Suprapubic skin (tissue), 4 donors: ENCODE measurements at regions not wholly inside any gene's neighbourhood (a gene's known extent, or its start where the extent isn't known, plus 50 kb on each side); places are given as distances from the start of the nearest gene placed in this dataset.

ENCODE experiments used
- DNase-seq, 2 donors: peaks; one replicate each; pipeline ENCODE4 v3.0.0-alpha.2; 2019; ENCODE audit warnings: low spot score in 2 of 2
- H3K27ac ChIP-seq: fragments of 200-600 bp; sonication (generic); one replicate; pipeline ENCODE4 v1.5.1; 2019
- H3K27me3 ChIP-seq: fragments of 200-600 bp; sonication (generic); one replicate; pipeline ENCODE4 v1.5.1; 2019
- H3K36me3 ChIP-seq: fragments of 200-600 bp; sonication (generic); one replicate; pipeline ENCODE4 v1.5.1; 2019
- H3K4me1 ChIP-seq: fragments of 200-600 bp; sonication (generic); one replicate; pipeline ENCODE4 v1.5.1; 2019
- H3K4me3 ChIP-seq: fragments of 200-600 bp; sonication (generic); one replicate; pipeline ENCODE4 v1.5.1; 2019; ENCODE audit warnings: mild to moderate bottlenecking
- H3K9me3 ChIP-seq: fragments of 200-600 bp; sonication (generic); one replicate; pipeline ENCODE4 v1.5.1; 2019
- CTCF ChIP-seq, 2 donors: fragments of 200-600 bp in 1 of 2; fragments of 450-650 bp in 1 of 2; sonication (generic) in 1 of 2; IDR thresholded peaks; one replicate each; pipeline ENCODE4 v1.5.1; 2016 to 2019; ENCODE audit warnings: antibody characterized with exemption in 2 of 2, mild to moderate bottlenecking in 1 of 2, moderate library complexity in 1 of 2
- EP300 ChIP-seq: sonication (generic); formaldehyde crosslinking; IDR thresholded peaks from one replicate; pipeline ENCODE4 v1.6.1; 2017; ENCODE audit warnings: antibody characterized with exemption
- POLR2A ChIP-seq, 2 donors: fragments of 450-650 bp; IDR thresholded peaks; one replicate each; pipeline ENCODE4 v1.6.1; 2017; ENCODE audit warnings: antibody characterized with exemption in 2 of 2, mild to moderate bottlenecking in 2 of 2, moderate library complexity in 2 of 2
- POLR2AphosphoS5 ChIP-seq, 3 donors: sonication (generic); formaldehyde crosslinking; IDR thresholded peaks; one replicate each; pipeline ENCODE4 v1.6.1; 2017; ENCODE audit warnings: antibody characterized with exemption in 3 of 3
- WGBS: methylation state at CpG from one replicate; pipeline ENCODE4 v1.1.5; 2018; 5-methylcytosine and 5-hydroxymethylcytosine counted together

- Histone ChIP-seq H3K9me3 (no peaks in the 10 kb centered on the region), H3K4me1 (no peaks in the 10 kb centered on the region), H3K27me3 (no peaks in the 10 kb centered on the region), H3K36me3 (no peaks in the 10 kb centered on the region), H3K4me3 (no peak overlapping the region), H3K27ac (no peak overlapping the region)
- 89% methylated on average over 3 of the region's 3 CpGs for WGBS
- TF ChIP-seq POLR2AphosphoS5 (IDR thresholded peaks at IDR 0.05), result no peak
- no peak for TF ChIP-seq POLR2A (IDR thresholded peaks at IDR 0.05)
- TF ChIP-seq CTCF (IDR thresholded peaks at IDR 0.05), result no peak
- no peak for TF ChIP-seq EP300
- no peak for DNase-seq
These were observed 387.1 kb downstream of the SMOC2 start for GRCh38 chr6:168828035-168828434.

GRCh38 chr6:168827586-168827871 lies 386.5 kb downstream of the SMOC2 start:
- Histone ChIP-seq H3K36me3 (no peaks in the 10 kb centered on the region), H3K9me3 (no peaks in the 10 kb centered on the region), H3K27me3 (no peaks in the 10 kb centered on the region), H3K27ac (no peak overlapping the region), H3K4me1 (no peaks in the 10 kb centered on the region), H3K4me3 (no peak overlapping the region)
- 40% methylated on average over 4 of the region's 4 CpGs for WGBS
- TF ChIP-seq POLR2AphosphoS5 (IDR thresholded peaks at IDR 0.05) (no peak), EP300 (no peak), POLR2A (IDR thresholded peaks at IDR 0.05) (no peak), CTCF (IDR thresholded peaks at IDR 0.05) (no peak)
- DNase-seq, result no peak

DNA sequence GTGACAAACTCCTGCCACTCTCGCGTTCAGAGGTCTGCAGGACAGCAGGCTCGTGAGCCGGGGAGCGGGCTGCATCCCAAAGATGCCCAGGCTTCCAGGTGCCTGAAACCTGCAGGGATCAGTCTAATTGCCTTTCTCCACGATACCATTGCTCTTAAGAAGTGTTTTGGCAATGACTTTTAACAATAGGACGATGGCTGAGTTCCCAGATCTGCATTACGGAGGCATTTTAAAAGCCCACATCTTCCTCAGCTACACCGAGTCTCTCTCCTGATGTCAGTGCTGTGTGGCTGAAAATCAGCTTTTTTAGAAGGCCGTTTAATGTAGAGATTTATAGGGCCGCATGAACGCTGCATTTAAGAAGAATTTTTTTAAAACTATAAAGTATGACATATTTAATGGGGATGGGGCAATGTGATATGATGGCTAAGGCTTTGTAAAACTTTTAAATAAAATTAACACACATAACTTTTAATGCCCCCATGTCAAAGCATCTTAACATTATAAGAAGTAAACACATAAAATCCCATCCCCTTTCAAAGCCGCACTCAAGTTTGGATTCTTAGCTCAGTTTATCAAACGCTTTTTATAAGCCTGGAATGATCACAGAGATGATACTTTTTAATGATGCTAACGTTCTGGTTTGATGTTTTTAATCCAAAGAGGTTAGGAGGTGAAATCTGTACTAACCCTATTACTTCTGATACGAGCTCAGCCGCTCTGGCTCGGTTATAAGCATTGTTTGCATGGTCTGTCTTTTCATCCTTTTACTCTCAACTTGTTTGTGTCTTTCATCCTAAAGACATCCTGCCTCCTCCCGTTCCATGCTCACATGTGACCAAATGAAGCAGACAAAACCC lies 386.0 kb downstream of the SMOC2 start:
- H3K4me3 ChIP-seq, result no peak overlapping the region
- 72% methylated on average over 19 of the region's 19 CpGs for WGBS
- no peak overlapping the region for H3K27ac ChIP-seq
- TF ChIP-seq EP300 (no peak), POLR2A (IDR thresholded peaks at IDR 0.05) (no peak), CTCF (IDR thresholded peaks at IDR 0.05) (no peak), POLR2AphosphoS5 (IDR thresholded peaks at IDR 0.05) (no peak)
- no peaks in the 10 kb centered on the region for H3K9me3 ChIP-seq
- DNase-seq, result no peak
- no peaks in the 10 kb centered on the region for H3K27me3 ChIP-seq
- no peaks in the 10 kb centered on the region for H3K36me3 ChIP-seq
- no peaks in the 10 kb centered on the region for H3K4me1 ChIP-seq

- H3K27ac ChIP-seq, result no peak overlapping the region
- 94% methylated on average over 23 of the region's 23 CpGs for WGBS
- TF ChIP-seq EP300 (no peak), CTCF (IDR thresholded peaks at IDR 0.05) (no peak), POLR2A (IDR thresholded peaks at IDR 0.05) (no peak)
These were observed 385.1 kb downstream of the SMOC2 start for GRCh38 chr6:168826078-168826390.

DNA sequence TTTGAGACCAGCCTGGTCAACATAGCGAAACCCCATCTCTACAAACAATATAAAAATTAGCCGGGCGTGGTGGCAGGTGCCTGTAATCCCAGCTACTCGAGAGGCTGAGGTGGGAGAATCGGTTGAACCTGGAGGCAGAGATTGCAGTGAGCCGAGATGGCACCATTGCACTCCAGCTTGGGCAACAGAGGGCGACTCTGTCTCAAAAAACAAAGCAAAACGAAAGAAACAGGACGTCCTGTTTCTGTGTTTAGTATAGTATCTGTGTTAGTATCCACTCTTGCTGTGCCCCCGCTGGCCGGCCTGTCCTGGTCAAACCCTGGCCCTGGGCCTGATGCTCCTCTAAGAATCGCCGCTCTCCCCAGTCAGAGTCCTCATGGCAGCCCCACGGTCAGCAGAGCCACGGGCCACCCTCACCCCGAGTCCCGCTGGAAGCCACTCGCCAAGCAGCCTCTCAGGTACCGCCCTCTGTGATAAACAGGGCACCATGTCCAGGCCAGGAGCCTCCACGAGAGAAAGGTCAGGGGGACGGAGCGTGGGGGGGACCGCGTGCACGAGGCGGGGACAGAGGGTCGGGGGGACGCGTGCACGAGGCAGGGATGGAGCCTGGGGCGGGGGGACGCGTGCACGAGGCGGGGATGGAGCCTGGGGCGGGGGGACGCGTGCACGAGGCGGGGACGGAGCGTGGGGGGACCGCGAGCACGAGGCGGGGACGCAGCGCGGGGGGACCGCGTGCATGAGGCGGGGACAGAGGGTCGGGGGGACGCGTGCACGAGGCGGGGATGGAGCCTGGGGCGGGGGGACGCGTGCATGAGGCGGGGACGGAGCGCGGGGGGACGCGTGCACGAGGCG lies 384.5 kb downstream of the SMOC2 start:
- Histone ChIP-seq H3K27ac (no peak overlapping the region), H3K4me1 (no peaks in the 10 kb centered on the region), H3K9me3 (no peaks in the 10 kb centered on the region), H3K27me3 (no peaks in the 10 kb centered on the region), H3K36me3 (no peaks in the 10 kb centered on the region), H3K4me3 (no peak overlapping the region)
- 96% methylated on average over 31 of the region's 68 CpGs for WGBS
- TF ChIP-seq POLR2AphosphoS5 (IDR thresholded peaks at IDR 0.05), result no peak
- TF ChIP-seq POLR2A (IDR thresholded peaks at IDR 0.05), result no peak
- no peak for TF ChIP-seq EP300
- no peak for TF ChIP-seq CTCF (IDR thresholded peaks at IDR 0.05)
- DNase-seq, result no peak

More at GRCh38 chr6:168826078-168826390, 385.1 kb downstream of the SMOC2 start:
- DNase-seq, result no peak
- Histone ChIP-seq H3K27me3 (no peaks in the 10 kb centered on the region), H3K36me3 (no peaks in the 10 kb centered on the region), H3K4me3 (no peak overlapping the region), H3K9me3 (no peaks in the 10 kb centered on the region), H3K4me1 (no peaks in the 10 kb centered on the region)
